A549 (cell line): ENCODE measurements at regions not wholly inside any gene's neighbourhood (a gene's known extent, or its start where the extent isn't known, plus 50 kb on each side); places are given as distances from the start of the nearest gene placed in this dataset.

Experiments
- ESRRA ChIP-seq: fragments of 150-350 bp; IDR thresholded peaks from 2 replicates; pipeline ENCODE4 v1.6.1; 2014; ENCODE audit warnings: mild to moderate bottlenecking, low read length, borderline replicate concordance
- JUN ChIP-seq, 2 experiments: fragments of >200 bp; sonication (Bioruptor Twin); formaldehyde crosslinking; IDR thresholded peaks; 2 replicates in 1 of 2; 3 replicates in 1 of 2; pipeline ENCODE4 v1.6.1; 2016 to 2017
- KDM1A ChIP-seq: fragments of 200-600 bp; sonication (generic); IDR thresholded peaks from 2 replicates; pipeline ENCODE4 v1.6.1; 2016; ENCODE audit warnings: low read depth, mild to moderate bottlenecking
- MAX ChIP-seq: IDR thresholded peaks from 2 replicates; pipeline ENCODE4 v1.6.1; 2012
- NR3C1 ChIP-seq: fragments of >200 bp; sonication (Bioruptor Twin); formaldehyde crosslinking; IDR thresholded peaks from 3 replicates; pipeline ENCODE4 v1.6.1; 2017
- TF ChIP-seq, protein P1 (sequence below): fragments of >200 bp; sonication (Bioruptor Twin); formaldehyde crosslinking; IDR thresholded peaks from 3 replicates; pipeline ENCODE4 v1.5.1; 2016

DNA sequence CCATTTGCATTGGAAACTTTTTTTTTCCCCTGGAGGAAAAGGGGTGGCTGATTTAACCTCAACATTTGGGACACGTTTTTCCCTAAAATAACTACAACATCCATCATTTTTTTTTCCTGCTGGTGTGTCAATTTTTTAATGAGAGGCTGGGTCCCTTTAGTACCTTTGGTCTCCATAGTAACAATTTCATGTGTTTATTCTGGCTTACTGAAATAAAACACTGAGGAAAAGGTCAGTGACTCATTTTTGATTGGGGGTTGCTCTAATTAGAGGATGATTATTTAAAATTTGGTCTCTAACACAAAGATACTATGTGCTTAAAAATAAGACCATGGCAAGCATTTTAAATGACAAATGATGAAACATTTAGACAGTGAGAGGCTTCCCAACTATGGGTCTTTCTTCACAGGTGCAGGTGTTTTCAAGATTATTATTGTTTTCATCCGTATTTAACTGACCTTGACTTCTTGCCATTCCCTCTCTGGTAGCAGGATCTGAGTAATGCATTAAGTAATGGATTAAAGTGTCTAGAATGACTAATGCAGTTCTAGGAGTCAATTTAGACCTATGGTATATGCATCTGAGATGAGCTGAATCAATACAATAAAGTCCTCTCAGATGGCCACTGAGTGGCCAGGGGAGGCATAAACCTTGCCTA is 406.4 kb downstream of the KCNRG start:
- TF ChIP-seq, protein P1, sequence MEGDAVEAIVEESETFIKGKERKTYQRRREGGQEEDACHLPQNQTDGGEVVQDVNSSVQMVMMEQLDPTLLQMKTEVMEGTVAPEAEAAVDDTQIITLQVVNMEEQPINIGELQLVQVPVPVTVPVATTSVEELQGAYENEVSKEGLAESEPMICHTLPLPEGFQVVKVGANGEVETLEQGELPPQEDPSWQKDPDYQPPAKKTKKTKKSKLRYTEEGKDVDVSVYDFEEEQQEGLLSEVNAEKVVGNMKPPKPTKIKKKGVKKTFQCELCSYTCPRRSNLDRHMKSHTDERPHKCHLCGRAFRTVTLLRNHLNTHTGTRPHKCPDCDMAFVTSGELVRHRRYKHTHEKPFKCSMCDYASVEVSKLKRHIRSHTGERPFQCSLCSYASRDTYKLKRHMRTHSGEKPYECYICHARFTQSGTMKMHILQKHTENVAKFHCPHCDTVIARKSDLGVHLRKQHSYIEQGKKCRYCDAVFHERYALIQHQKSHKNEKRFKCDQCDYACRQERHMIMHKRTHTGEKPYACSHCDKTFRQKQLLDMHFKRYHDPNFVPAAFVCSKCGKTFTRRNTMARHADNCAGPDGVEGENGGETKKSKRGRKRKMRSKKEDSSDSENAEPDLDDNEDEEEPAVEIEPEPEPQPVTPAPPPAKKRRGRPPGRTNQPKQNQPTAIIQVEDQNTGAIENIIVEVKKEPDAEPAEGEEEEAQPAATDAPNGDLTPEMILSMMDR: no peak
- no peak for TF ChIP-seq MAX
- TF ChIP-seq ESRRA: no peak
- no peak for TF ChIP-seq JUN (IDR thresholded peaks at IDR 0.05)
- TF ChIP-seq KDM1A: no peak
- no peak for TF ChIP-seq NR3C1
